ENCODE measurements at regions not wholly inside any gene's neighbourhood (a gene's known extent, or its start where the extent isn't known, plus 50 kb on each side); places are given as distances from the start of the nearest gene placed in this dataset.

DNA sequence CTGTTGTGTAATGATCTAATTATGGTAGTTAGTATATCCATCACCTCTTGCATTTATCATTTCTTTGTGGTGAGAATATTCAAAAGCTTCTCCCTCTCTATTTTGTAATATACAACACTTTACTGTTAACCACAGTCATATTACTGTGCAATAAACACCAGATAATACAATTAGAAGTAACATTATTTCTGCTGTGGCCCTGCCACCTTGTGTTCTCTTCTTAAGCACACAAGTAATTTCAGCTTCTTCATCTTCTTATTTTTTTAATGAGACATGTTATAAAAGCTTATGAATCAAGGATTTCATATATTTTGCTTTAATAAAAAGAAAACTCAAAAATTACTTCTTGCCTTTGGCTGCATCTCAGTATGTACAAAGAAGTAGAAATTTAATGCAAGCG is 675.2 kb upstream of the INTU start:
- H3K4me3 ChIP-seq (ENCODE audit: low read depth, low read length), result no peak overlapping the region
- H3K36me3 ChIP-seq, result no peaks in the 10 kb centered on the region
- H3K4me1 ChIP-seq, result no peaks in the 10 kb centered on the region
- TF ChIP-seq, protein P1, sequence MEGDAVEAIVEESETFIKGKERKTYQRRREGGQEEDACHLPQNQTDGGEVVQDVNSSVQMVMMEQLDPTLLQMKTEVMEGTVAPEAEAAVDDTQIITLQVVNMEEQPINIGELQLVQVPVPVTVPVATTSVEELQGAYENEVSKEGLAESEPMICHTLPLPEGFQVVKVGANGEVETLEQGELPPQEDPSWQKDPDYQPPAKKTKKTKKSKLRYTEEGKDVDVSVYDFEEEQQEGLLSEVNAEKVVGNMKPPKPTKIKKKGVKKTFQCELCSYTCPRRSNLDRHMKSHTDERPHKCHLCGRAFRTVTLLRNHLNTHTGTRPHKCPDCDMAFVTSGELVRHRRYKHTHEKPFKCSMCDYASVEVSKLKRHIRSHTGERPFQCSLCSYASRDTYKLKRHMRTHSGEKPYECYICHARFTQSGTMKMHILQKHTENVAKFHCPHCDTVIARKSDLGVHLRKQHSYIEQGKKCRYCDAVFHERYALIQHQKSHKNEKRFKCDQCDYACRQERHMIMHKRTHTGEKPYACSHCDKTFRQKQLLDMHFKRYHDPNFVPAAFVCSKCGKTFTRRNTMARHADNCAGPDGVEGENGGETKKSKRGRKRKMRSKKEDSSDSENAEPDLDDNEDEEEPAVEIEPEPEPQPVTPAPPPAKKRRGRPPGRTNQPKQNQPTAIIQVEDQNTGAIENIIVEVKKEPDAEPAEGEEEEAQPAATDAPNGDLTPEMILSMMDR (IDR thresholded peaks at IDR 0.05; ENCODE audit: low read depth, low read length), result no peak
- H3K9me3 ChIP-seq, result no peaks in the 10 kb centered on the region
- DNase-seq, result no peak
- H3K27me3 ChIP-seq, result no peaks in the 10 kb centered on the region

DNA sequence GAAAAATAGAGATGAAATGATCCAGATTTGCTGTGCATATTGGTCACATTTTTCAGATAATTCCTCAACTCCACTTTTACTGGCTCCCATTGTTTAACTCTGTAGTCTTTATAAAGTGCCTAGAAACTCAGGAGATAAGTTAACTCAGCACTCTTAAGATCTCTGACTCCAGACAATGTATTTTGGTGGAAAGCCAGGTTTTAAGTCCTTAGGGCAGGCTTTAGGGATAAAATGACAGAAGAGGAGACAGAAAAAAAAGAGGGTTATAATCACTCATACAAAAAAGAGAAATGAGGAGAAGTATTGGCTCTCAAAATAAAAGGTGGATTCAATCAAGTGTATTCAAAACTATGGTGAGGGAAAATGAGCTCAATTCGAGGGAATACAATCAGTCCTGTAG is 674.8 kb upstream of the INTU start:
- DNase-seq, result no peak

DNA sequence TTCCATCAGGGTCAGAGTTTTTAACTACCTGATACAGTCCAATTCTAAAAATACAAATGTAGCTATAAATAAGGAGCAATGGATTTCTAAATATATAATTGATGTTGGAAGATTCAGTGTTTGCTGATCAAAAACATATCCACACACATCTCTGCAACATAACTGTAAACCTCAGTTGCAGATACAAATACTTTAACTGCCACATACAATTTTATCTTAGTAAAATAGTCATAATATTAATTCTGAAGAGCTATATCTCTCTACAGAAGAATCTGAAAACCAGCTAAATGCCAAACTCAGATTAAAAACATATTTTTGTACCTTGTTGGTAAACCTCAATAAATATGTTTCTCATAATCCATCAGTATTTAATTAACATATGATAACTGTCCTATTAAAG is 674.3 kb upstream of the INTU start:
- H3K36me3 ChIP-seq, result no peaks in the 10 kb centered on the region
- no peaks in the 10 kb centered on the region for H3K9me3 ChIP-seq
- H3K4me3 ChIP-seq (ENCODE audit: low read depth, low read length), result no peak overlapping the region
- H3K4me1 ChIP-seq, result no peaks in the 10 kb centered on the region
- no peak for DNase-seq
- TF ChIP-seq, protein P1 (IDR thresholded peaks at IDR 0.05; ENCODE audit: low read depth, low read length), result no peak
- H3K27me3 ChIP-seq, result no peaks in the 10 kb centered on the region

More for the DNA sequence above, 674.8 kb upstream of the INTU start:
- Histone ChIP-seq H3K4me3 (ENCODE audit: low read depth, low read length) (no peak overlapping the region), H3K9me3 (no peaks in the 10 kb centered on the region), H3K27me3 (no peaks in the 10 kb centered on the region), H3K4me1 (no peaks in the 10 kb centered on the region), H3K36me3 (no peaks in the 10 kb centered on the region)
- TF ChIP-seq, protein P1 (IDR thresholded peaks at IDR 0.05; ENCODE audit: low read depth, low read length), result no peak

DNA sequence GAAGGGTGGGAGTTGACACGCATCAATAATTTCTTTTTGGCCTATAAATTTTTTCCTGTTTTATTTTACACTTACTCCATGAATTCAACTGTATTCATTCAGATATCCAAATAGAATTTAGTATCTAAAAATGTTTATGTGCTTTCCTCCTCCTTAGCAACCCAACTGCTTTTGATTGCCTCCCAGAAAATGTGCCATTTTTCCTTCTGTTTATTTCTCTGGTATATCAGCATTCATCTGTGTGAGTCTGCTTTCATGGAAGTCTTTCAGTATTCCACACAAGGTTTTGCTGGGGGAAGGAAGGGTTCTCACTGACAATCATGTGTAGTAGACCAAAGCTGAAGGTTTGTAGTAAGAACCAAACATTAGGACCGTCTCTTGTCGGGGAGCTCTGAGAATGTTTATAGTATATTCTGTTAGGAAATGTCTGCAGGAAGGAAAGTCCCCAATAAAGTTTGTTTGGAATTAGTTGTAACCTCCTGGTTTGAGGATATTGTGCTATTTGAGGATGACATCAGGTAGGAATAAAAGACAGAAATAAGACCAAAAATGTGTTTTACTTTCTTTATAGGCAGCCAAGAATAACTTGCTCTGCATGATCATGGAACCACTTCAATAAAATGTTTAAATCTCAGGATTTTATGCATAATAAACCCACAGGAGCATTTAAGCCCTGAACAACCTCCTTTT is 673.6 kb upstream of the INTU start:
- H3K4me1 ChIP-seq, result no peaks in the 10 kb centered on the region
- no peaks in the 10 kb centered on the region for H3K9me3 ChIP-seq
- TF ChIP-seq, protein P1 (IDR thresholded peaks at IDR 0.05; ENCODE audit: low read depth, low read length), result no peak
- no peaks in the 10 kb centered on the region for H3K36me3 ChIP-seq
- no peak overlapping the region for H3K4me3 ChIP-seq (ENCODE audit: low read depth, low read length)
- DNase-seq, result no peak
- H3K27me3 ChIP-seq, result no peaks in the 10 kb centered on the region

DNA sequence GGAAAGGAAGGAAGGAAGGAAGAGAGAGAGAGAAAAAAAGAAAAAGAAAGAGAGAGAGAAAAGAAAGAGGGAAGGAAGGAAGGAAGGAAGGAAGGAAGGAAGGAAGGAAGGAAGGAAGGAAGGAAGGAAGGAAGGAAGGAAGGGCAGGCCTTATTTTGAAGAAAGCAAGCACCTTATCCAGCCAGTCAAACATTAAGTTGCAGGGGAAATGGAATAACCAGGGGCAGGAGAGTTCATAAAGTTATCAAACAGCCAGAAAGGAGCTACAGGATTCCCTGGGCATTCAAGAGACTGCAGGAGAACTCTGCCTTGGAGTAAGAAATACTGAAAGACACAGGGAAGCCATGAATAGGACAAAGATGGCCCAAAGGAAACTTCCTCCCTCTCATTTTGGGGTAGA is 672.0 kb upstream of the INTU start:
- Histone ChIP-seq H3K4me3 (ENCODE audit: low read depth, low read length) (no peak overlapping the region), H3K27me3 (no peaks in the 10 kb centered on the region), H3K4me1 (no peaks in the 10 kb centered on the region), H3K9me3 (no peaks in the 10 kb centered on the region), H3K36me3 (no peaks in the 10 kb centered on the region)
- TF ChIP-seq, protein P1 (IDR thresholded peaks at IDR 0.05; ENCODE audit: low read depth, low read length), result no peak
- no peak for DNase-seq

DNA sequence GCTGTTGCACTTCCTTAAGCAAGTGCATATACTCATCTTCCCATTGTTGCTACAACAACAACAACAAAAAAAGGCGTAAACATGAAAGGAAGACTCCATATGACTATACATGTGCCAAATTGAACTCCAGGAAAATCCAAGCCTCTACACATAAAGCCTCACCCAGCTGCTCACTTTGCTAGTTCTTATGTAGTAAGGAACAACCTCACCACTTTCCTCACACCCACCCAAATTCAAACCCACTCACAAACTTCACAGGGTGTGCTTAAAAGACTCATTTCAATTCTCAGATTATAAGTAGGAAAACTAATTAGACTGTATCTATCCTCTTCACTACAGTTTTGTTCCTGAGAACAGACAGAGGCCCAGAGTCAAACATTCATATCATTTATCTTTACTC is 671.1 kb upstream of the INTU start:
- H3K4me3 ChIP-seq (ENCODE audit: low read depth, low read length), result no peak overlapping the region
- H3K36me3 ChIP-seq, result no peaks in the 10 kb centered on the region
- H3K9me3 ChIP-seq, result no peaks in the 10 kb centered on the region
- H3K27me3 ChIP-seq, result no peaks in the 10 kb centered on the region
- no peaks in the 10 kb centered on the region for H3K4me1 ChIP-seq
- TF ChIP-seq, protein P1 (IDR thresholded peaks at IDR 0.05; ENCODE audit: low read depth, low read length), result no peak
- no peak for DNase-seq

All from BE2C (cell line).